Ascending aorta (tissue), 2 donors: ENCODE measurements at regions not wholly inside any gene's neighbourhood (a gene's known extent, or its start where the extent isn't known, plus 50 kb on each side); places are given as distances from the start of the nearest gene placed in this dataset.

Experiments
- DNase-seq, 2 donors: peaks; one replicate each; pipeline ENCODE4 v3.0.0-alpha.2; 2019; ENCODE audit warnings: low spot score in 2 of 2
- H3K27ac ChIP-seq, 2 donors: fragments of 200-600 bp; sonication (generic); one replicate each; pipeline ENCODE4 v1.5.1; 2016 to 2017; ENCODE audit warnings: mild to moderate bottlenecking in 1 of 2
- H3K27me3 ChIP-seq: fragments of 200-600 bp; sonication (generic); one replicate; pipeline ENCODE4 v1.5.1; 2017
- H3K36me3 ChIP-seq, 2 donors: fragments of 200-600 bp; sonication (generic); one replicate each; pipeline ENCODE4 v1.5.1; 2016
- H3K4me1 ChIP-seq, 2 donors: fragments of 200-600 bp; sonication (generic); one replicate each; pipeline ENCODE4 v1.5.1; 2016 to 2017; ENCODE audit warnings: mild to moderate bottlenecking in 1 of 2
- H3K4me3 ChIP-seq, 2 donors: fragments of 200-600 bp; sonication (generic); one replicate each; pipeline ENCODE4 v1.5.1; 2016 to 2017; ENCODE audit warnings: mild to moderate bottlenecking in 1 of 2
- H3K9me3 ChIP-seq, 2 donors: fragments of 200-600 bp; sonication (generic); one replicate each; pipeline ENCODE4 v1.5.1; 2016
- intact Hi-C: fragments of 100-400 bp; cut with DNase I; formaldehyde crosslinking; loops from one replicate; pipeline ENCODE4 v1.15.1; 2023
- TF ChIP-seq, protein P1 (sequence below), 3 experiments: fragments of 200-600 bp in 2 of 3; fragments of 450-650 bp in 1 of 3; sonication (generic) in 2 of 3; IDR thresholded peaks; one replicate each; pipeline ENCODE4 v1.5.1; 2016 to 2019; ENCODE audit warnings: antibody characterized with exemption in 3 of 3, mild to moderate bottlenecking in 1 of 3, moderate library complexity in 1 of 3

- intact Hi-C loops = no loop called here
- Histone ChIP-seq H3K4me1 (no peaks in the 10 kb centered on the region), H3K4me3 (no peak overlapping the region), H3K9me3 (no peaks in the 10 kb centered on the region), H3K27me3 (no peaks in the 10 kb centered on the region), H3K27ac (no peak overlapping the region), H3K36me3 (no peaks in the 10 kb centered on the region)
- TF ChIP-seq, protein P1, sequence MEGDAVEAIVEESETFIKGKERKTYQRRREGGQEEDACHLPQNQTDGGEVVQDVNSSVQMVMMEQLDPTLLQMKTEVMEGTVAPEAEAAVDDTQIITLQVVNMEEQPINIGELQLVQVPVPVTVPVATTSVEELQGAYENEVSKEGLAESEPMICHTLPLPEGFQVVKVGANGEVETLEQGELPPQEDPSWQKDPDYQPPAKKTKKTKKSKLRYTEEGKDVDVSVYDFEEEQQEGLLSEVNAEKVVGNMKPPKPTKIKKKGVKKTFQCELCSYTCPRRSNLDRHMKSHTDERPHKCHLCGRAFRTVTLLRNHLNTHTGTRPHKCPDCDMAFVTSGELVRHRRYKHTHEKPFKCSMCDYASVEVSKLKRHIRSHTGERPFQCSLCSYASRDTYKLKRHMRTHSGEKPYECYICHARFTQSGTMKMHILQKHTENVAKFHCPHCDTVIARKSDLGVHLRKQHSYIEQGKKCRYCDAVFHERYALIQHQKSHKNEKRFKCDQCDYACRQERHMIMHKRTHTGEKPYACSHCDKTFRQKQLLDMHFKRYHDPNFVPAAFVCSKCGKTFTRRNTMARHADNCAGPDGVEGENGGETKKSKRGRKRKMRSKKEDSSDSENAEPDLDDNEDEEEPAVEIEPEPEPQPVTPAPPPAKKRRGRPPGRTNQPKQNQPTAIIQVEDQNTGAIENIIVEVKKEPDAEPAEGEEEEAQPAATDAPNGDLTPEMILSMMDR (IDR thresholded peaks at IDR 0.05) = no peak
- no peak for DNase-seq
Measured at GRCh38 chr2:147358375-147358774, 486.5 kb upstream of the ACVR2A start.

GRCh38 chr2:147356157-147356556 is 488.7 kb upstream of the ACVR2A start:
- DNase-seq = no peak
- no peaks in the 10 kb centered on the region for H3K36me3 ChIP-seq
- no peak overlapping the region for H3K4me3 ChIP-seq
- no peaks in the 10 kb centered on the region for H3K9me3 ChIP-seq
- H3K4me1 ChIP-seq = no peaks in the 10 kb centered on the region
- no peak overlapping the region for H3K27ac ChIP-seq
- intact Hi-C loops = no loop called here
- no peaks in the 10 kb centered on the region for H3K27me3 ChIP-seq
- TF ChIP-seq, protein P1 (IDR thresholded peaks at IDR 0.05) = no peak

- TF ChIP-seq, protein P1 (IDR thresholded peaks at IDR 0.05) = no peak
- Histone ChIP-seq H3K4me3 (no peak overlapping the region), H3K4me1 (no peaks in the 10 kb centered on the region), H3K27ac (no peak overlapping the region), H3K27me3 (no peaks in the 10 kb centered on the region), H3K36me3 (no peaks in the 10 kb centered on the region), H3K9me3 (no peaks in the 10 kb centered on the region)
- no peak for DNase-seq
- intact Hi-C loops = no loop called here
Measured at GRCh38 chr2:147355706-147356105, 489.1 kb upstream of the ACVR2A start.

GRCh38 chr2:147353072-147353381 is 491.8 kb upstream of the ACVR2A start:
- Histone ChIP-seq H3K4me1 (no peaks in the 10 kb centered on the region), H3K9me3 (no peaks in the 10 kb centered on the region), H3K36me3 (no peaks in the 10 kb centered on the region), H3K27ac (no peak overlapping the region), H3K27me3 (no peaks in the 10 kb centered on the region), H3K4me3 (no peak overlapping the region)
- intact Hi-C loops = no loop called here
- TF ChIP-seq, protein P1 (IDR thresholded peaks at IDR 0.05) = no peak
- DNase-seq = no peak

GRCh38 chr2:147352264-147353071 is 492.4 kb upstream of the ACVR2A start:
- Histone ChIP-seq H3K4me1 (no peaks in the 10 kb centered on the region), H3K9me3 (no peaks in the 10 kb centered on the region), H3K4me3 (no peak overlapping the region), H3K36me3 (no peaks in the 10 kb centered on the region), H3K27ac (no peak overlapping the region), H3K27me3 (no peaks in the 10 kb centered on the region)
- no peak for DNase-seq
- intact Hi-C loops = no loop called here
- TF ChIP-seq, protein P1 (IDR thresholded peaks at IDR 0.05) = no peak

DNA sequence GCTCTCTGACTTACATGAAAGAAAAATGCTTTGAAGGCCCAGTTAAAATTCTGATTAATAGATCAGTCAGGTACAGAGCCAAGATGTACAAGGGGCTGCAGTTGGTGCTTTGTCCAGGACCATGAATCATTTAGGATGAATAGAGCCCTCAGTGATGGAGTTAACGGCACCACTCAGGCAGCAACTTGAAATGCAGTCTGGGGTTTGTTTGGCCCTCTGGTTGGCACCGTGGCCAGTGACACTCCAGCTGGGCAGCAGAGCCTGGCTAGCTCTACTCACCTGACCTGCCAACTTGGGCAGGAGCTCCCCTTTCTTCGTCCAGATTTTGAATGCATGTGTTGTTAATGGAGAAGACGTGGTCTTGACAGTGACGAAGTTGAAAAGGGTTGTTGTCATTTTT is 493.0 kb upstream of the ACVR2A start:
- Histone ChIP-seq H3K36me3 (no peaks in the 10 kb centered on the region), H3K4me3 (no peak overlapping the region), H3K27me3 (no peaks in the 10 kb centered on the region), H3K4me1 (no peaks in the 10 kb centered on the region), H3K27ac (no peak overlapping the region), H3K9me3 (no peaks in the 10 kb centered on the region)
- intact Hi-C loops = no loop called here
- DNase-seq = no peak
- TF ChIP-seq, protein P1 (IDR thresholded peaks at IDR 0.05) = no peak
